H54 (cell line): ENCODE measurements at regions not wholly inside any gene's neighbourhood (a gene's known extent, or its start where the extent isn't known, plus 50 kb on each side); places are given as distances from the start of the nearest gene placed in this dataset.
"Not testable (repeated sequence)": the region's sequence is repeated elsewhere in the genome, so short reads cannot be mapped to it uniquely, and the experiment has no call there.

Experiments used
- DNase-seq: peaks from one replicate; pipeline ENCODE4 v3.0.0; 2011; ENCODE audit warnings: low spot score, mixed read lengths; ENCODE audit not compliant: insufficient read length
- FAIRE-seq: peaks from 3 replicates; lab custom pipeline; 2011; peaks lifted over from hg19 to GRCh38; lab: Jason Lieb, UNC
- POLR2A ChIP-seq: IDR thresholded peaks from 2 replicates; pipeline ENCODE4 v1.6.1; 2011; ENCODE audit warnings: low read depth, mild to moderate bottlenecking, low read length

- no peak for DNase-seq
- peak; percentile 94 for FAIRE-seq
These were observed 406.2 kb downstream of the LIG4 start for GRCh38 chr13:107809125-107809524.

GRCh38 chr13:107808389-107808788 is 406.9 kb downstream of the LIG4 start:
- no peak for TF ChIP-seq POLR2A
- DNase-seq (no peak), FAIRE-seq (no peak)

More at GRCh38 chr13:107809125-107809524, 406.2 kb downstream of the LIG4 start:
- TF ChIP-seq POLR2A, result no peak

- no peak for TF ChIP-seq POLR2A
- DNase-seq (no peak), FAIRE-seq (peak; percentile 95)
These were observed 407.8 kb downstream of the LIG4 start for GRCh38 chr13:107807306-107808073.

DNA sequence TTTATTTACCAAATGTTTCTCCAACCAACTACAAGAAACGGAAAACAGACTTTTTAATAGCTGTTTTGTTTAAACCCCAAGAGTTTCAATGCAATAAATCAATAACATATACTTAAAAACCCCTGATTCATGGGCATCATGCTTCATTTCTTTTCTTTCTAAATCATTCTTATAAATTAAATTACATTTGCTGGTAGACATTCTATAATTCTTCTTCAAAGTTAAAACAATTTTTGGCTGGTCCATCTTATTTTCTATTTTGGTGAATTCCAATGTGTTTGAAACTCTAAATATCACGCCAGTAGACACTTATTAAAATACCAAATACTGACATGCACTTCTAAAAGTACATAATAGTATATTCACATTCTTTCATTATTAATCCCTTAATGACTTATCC is 408.6 kb downstream of the LIG4 start:
- DNase-seq (no peak), FAIRE-seq (no peak)
- TF ChIP-seq POLR2A, result no peak

DNA sequence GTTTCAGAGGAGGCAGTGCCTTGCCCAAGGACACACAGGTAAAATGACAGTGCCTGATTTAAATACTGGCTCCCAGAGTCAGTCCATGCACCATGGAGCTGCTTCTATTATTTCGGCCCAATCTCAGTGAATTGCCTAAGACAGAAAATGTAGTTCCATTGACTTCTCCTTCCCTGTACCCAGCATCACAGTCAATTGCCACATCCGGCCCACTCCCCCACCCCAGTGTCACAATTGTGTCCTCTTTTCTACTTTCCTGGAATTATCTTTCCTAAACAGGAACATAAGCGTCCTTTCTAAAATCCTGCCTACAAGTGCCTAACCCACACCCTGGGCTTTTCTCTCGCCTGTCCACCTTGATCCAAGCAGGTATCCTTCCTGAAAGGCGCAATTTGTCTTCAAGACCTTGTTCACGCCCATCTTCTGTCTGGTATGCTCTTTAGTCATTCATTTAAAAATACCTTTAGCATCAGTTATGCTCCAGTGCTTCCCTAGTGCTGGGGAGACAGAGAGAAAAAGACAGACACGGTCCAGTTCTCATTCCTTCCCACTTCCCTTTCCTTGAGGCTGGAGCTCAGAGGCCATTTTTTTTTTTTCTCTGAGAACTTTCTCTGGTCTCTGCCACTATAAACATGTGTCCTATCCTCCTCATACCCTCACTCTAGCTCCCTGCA is 411.4 kb downstream of the LIG4 start:
- FAIRE-seq, result peak; percentile 94
- TF ChIP-seq POLR2A, result no peak
- no peak for DNase-seq

DNA sequence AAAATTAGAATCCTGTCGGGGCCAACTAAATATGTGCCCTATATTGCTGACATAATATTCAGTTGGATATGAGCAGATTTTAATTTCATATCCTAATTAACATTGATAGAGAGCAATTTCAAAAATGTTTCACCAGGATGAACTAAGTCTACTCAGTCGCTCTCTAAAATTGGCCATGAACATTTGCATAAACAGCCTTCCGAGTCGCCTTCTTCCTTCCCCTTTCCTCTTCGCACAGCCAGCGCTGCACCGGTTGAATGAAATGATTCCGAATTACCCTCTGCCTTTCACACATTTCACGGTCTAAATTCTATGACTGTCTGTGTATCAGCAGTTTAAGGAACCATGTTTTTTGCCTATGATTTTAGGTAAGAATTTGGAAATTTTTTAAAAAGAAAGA is 413.7 kb downstream of the LIG4 start:
- DNase-seq (no peak), FAIRE-seq (no peak)
- no peak for TF ChIP-seq POLR2A

- peak; percentile 98 for FAIRE-seq
- DNase-seq, result no peak
- TF ChIP-seq POLR2A, result no peak
These were observed 416.3 kb downstream of the LIG4 start for GRCh38 chr13:107799001-107799400.

DNA sequence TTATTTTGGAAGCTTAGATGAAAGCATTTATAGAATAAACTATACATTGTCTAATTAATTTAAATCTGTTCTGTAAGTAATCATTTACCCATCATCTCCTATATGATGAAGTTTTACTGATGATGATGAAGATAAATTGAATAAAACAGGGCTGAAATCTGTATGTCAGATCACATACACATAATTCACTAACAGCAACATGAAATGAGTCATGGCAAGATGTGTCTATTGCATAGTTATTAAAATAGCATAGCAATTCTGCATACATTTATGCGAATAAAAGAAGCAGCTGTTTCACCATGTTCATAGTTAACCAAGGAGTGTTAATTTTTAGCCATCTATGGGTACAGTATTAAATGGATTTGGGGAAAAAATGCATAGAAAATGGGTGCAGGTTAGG is 424.9 kb downstream of the LIG4 start:
- FAIRE-seq (peak; percentile 95), DNase-seq (no peak)
- TF ChIP-seq POLR2A, result no peak

- TF ChIP-seq POLR2A, result no peak
- FAIRE-seq (peak; percentile 15), DNase-seq (no peak)
These were observed 426.7 kb downstream of the LIG4 start for GRCh38 chr13:107788464-107789165.

DNA sequence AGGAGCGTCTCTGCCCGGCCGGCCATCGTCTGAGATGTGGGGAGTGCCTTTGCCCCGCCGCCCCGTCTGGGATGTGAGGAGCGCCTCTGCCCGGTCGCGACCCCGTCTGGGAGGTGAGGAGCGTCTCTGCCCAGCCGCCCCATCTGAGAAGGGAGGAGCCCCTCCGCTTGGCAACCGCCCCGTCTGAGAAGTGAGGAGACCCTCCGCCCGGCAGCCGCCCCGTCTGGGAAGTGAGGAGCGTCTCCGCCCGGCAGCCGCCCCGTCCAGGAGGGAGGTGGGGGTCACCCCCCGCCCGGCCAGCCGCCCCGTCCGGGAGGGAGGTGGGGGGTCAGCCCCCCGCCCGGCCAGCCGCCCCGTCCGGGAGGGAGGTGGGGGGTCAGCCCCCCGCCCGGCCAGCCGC is 432.7 kb downstream of the LIG4 start:
- FAIRE-seq, DNase-seq: not testable (repeated sequence)

- FAIRE-seq (peak; percentile 91), DNase-seq (no peak)
- no peak for TF ChIP-seq POLR2A
These were observed 437.2 kb downstream of the LIG4 start for GRCh38 chr13:107778094-107778493.

- FAIRE-seq, result peak; percentile 86
- no peak for TF ChIP-seq POLR2A
- DNase-seq, result no peak
These were observed 444.8 kb downstream of the LIG4 start for GRCh38 chr13:107770541-107770940.

DNA sequence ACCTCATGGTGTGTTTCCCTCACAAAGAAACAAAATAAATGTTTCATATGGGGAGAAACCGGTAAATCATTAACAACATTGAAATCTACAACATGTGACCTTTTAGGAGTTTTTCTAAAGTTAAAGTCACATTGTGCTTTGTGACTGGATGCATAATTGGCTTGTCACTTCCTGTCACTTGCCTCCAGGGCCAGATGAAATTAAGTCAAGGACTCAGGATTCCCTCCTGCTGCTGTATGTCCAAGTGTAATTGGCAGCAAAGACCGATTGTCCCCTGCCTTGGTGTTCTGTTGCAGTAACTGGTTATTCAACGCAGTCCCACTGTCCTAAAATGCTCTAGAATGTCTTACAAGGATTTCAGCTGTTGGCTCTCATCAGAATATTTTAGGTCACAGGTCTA is 448.2 kb downstream of the LIG4 start:
- DNase-seq (no peak), FAIRE-seq (peak; percentile 100)
- TF ChIP-seq POLR2A, result no peak

DNA sequence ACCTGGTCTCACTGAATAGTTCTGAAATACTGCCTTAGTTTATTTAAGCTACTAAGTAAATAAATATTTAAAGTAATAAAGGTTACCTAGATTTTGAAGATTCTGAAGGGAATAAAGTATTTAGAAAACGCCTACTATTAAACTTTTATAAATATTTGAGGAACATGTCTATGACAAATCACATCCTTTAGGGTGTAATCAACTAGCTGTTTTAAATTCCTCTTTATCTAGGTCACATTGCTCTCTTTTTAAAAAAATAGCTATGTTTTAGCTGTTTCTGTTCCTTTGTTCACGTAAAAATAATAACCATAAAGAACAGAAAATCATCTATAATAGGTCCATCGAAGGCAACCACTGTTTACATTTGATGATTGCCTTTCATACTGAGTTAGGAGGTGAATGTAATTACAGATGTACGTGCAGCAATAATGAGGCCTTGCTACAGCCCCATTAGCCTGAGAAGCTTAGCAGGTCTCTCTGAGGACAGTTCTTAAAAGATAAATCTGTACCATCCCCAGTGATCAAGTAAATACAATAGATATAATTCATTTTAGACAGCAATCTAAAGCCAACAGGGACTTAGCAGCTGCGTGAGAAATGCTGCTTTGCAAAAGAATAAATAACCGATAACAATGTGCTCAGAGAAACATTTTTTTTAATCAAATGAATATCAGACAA is 449.5 kb downstream of the LIG4 start:
- no peak for DNase-seq
- no peak for FAIRE-seq
- no peak for TF ChIP-seq POLR2A
